ENCODE measurements at regions not wholly inside any gene's neighbourhood (a gene's known extent, or its start where the extent isn't known, plus 50 kb on each side); places are given as distances from the start of the nearest gene placed in this dataset.

DNA sequence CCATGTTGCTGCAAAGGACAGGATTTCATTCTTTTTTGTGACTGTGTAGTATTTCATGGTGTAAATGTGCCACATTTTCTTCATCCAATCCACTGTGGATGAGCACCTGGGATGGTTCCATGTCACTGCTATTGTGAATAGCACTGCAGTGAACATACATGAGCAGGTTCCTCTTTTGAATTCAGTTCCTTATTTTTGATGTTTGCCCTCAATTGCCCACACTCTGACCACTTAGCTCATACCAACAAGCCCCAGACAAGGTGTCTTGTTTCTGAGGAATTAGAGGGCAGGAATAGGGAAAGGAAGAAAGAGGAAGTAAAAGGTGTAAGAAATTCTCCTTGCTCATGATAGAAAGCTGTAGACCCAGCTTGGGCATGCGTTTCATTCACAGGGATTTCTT, 244.2 kb upstream of the ZNF507 start:
- no peak for DNase-seq (ENCODE audit: low spot score)
- H3K36me3 Mint-ChIP-seq (ENCODE audit: low read depth), result no peaks in the 10 kb centered on the region
- TF ChIP-seq, protein P1, sequence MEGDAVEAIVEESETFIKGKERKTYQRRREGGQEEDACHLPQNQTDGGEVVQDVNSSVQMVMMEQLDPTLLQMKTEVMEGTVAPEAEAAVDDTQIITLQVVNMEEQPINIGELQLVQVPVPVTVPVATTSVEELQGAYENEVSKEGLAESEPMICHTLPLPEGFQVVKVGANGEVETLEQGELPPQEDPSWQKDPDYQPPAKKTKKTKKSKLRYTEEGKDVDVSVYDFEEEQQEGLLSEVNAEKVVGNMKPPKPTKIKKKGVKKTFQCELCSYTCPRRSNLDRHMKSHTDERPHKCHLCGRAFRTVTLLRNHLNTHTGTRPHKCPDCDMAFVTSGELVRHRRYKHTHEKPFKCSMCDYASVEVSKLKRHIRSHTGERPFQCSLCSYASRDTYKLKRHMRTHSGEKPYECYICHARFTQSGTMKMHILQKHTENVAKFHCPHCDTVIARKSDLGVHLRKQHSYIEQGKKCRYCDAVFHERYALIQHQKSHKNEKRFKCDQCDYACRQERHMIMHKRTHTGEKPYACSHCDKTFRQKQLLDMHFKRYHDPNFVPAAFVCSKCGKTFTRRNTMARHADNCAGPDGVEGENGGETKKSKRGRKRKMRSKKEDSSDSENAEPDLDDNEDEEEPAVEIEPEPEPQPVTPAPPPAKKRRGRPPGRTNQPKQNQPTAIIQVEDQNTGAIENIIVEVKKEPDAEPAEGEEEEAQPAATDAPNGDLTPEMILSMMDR (IDR thresholded peaks at IDR 0.05), result no peak
- no peaks in the 10 kb centered on the region for H3K27me3 Mint-ChIP-seq (ENCODE audit: low read depth)
- no peak overlapping the region for H3K27ac Mint-ChIP-seq (ENCODE audit: unreplicated experiment)
- H3K9me3 Mint-ChIP-seq (ENCODE audit: low read depth), result peaks cover 17% of the 10 kb centered on the region
- H3K4me1 Mint-ChIP-seq (ENCODE audit: low read depth), result no peaks in the 10 kb centered on the region
- no peak overlapping the region for H3K4me3 Mint-ChIP-seq (ENCODE audit: unreplicated experiment)

DNA sequence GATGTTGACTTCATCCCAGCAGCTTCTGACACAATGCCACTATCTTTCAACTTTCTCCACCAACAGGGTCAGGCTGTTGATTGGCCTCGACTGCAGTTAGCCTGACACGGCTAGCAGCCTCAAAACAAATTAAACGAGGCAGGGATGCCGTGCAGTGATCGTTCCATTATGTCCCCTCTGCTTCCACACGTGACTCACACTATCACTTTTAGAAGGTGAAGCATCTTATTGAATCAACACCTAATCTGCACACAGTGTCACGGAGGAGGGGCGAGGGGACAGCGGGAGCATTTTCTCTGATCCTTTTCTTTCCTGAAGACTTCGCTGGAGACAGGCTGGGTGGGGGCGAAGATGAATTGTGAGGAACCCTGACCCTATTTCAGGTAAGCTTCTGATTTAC, 241.9 kb upstream of the ZNF507 start:
- Mint-ChIP-seq H3K9me3 (ENCODE audit: low read depth) (peaks cover 16% of the 10 kb centered on the region), H3K27ac (ENCODE audit: unreplicated experiment) (no peak overlapping the region), H3K4me1 (ENCODE audit: low read depth) (no peaks in the 10 kb centered on the region), H3K27me3 (ENCODE audit: low read depth) (no peaks in the 10 kb centered on the region), H3K36me3 (ENCODE audit: low read depth) (no peaks in the 10 kb centered on the region), H3K4me3 (ENCODE audit: unreplicated experiment) (no peak overlapping the region)
- TF ChIP-seq, protein P1 (IDR thresholded peaks at IDR 0.05), result no peak
- DNase-seq (ENCODE audit: low spot score), result no peak

DNA sequence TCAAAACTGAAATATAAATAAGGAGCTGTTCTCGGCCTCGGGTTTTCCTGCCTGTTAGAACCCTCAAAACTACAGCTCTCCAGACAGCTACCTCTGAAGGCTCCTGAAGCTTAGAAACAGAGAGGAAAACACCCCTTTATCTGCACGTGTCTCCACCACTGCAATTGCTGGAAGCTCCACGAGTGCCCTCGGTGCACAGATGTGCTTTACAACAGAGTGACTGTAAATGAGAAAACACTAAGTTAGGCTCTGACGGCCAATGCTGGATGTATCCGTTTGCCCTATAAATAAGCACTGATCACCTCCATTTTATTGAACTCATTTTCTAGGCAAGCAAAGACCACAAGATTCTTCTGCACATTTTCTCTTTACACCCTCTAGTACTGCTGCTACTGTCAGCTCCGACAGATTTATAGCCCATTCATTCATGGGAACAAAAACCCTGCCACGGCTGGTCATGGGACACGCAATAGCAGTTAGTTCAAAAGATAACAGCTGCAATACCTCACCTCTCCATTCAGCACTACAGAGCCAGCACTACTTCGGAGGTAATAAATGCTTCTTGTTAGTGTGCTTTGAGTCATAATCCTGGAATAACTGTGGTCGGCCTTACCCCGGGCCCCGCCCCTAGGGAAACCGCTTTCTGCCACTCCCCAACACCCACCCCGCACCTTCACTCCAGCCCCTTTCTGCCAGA, 241.1 kb upstream of the ZNF507 start:
- Mint-ChIP-seq H3K9me3 (ENCODE audit: low read depth) (peaks cover 16% of the 10 kb centered on the region), H3K27ac (ENCODE audit: unreplicated experiment) (no peak overlapping the region), H3K4me1 (ENCODE audit: low read depth) (no peaks in the 10 kb centered on the region), H3K27me3 (ENCODE audit: low read depth) (no peaks in the 10 kb centered on the region), H3K4me3 (ENCODE audit: unreplicated experiment) (no peak overlapping the region), H3K36me3 (ENCODE audit: low read depth) (no peaks in the 10 kb centered on the region)
- TF ChIP-seq, protein P1 (IDR thresholded peaks at IDR 0.05), result no peak
- DNase-seq (ENCODE audit: low spot score), result no peak

DNA sequence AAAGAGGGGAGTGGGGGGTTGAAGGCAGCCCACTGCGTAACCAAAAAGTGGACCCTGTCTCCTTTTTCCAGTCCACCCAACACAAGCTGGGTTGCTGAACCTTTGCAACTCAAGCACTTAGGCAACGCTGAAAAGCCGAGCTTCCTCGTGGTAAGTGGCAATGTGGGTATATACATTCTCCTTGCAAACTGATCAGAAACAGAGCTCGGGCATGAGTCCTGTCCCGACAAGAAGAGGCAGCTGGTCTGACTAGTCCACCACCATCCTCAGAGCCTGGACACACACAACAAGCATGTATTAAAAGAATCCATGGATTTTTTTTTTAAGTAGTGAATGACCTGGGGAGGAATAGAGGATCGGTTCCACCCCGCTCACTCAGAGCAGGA, 240.6 kb upstream of the ZNF507 start:
- TF ChIP-seq, protein P1 (IDR thresholded peaks at IDR 0.05), result no peak
- Mint-ChIP-seq H3K4me3 (ENCODE audit: unreplicated experiment) (no peak overlapping the region), H3K27ac (ENCODE audit: unreplicated experiment) (no peak overlapping the region), H3K36me3 (ENCODE audit: low read depth) (no peaks in the 10 kb centered on the region), H3K27me3 (ENCODE audit: low read depth) (no peaks in the 10 kb centered on the region), H3K4me1 (ENCODE audit: low read depth) (no peaks in the 10 kb centered on the region), H3K9me3 (ENCODE audit: low read depth) (peaks cover 14% of the 10 kb centered on the region)
- DNase-seq (ENCODE audit: low spot score), result no peak

DNA sequence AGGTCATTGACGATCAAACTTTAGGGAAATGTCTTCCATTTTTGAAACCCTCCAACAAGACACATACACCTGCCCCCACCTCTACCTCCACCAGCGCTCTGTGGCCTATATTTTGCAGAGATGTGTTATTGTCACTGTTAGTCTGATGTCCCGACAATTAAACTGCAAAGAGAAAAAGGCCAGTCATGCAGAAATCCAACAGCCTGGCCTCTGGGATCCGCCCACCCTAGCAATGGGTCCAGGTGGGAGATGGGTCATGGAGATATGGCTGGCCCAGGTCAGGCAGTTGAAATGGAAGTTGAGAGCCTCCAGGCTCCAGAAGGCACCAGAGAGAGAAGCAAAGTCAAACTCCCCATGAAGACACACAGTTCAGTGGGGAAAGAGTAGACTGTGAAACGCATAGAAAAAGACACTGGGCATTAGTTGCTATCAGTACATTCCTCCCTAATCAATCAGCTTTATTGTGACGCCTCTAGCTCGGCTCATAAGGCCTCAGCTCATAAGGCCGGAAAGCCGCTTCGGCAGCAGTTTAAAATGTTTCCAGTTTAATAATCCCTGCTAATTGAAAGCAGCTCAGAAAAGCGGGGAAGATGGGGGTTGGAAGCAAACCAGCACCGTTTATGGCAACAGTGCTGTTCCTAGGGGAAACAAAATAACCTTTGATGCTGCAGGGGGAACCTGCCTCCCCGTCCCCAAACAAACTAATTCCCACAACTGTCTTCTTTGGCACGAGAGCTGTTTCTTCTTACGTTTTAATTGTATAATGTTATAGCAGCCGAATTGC, 239.7 kb upstream of the ZNF507 start:
- Mint-ChIP-seq H3K36me3 (ENCODE audit: low read depth) (no peaks in the 10 kb centered on the region), H3K4me3 (ENCODE audit: unreplicated experiment) (no peak overlapping the region), H3K27ac (ENCODE audit: unreplicated experiment) (no peak overlapping the region), H3K9me3 (ENCODE audit: low read depth) (peaks cover 10% of the 10 kb centered on the region), H3K4me1 (ENCODE audit: low read depth) (no peaks in the 10 kb centered on the region), H3K27me3 (ENCODE audit: low read depth) (no peaks in the 10 kb centered on the region)
- TF ChIP-seq, protein P1 (IDR thresholded peaks at IDR 0.05), result no peak
- no peak for DNase-seq (ENCODE audit: low spot score)

Measured in chondrocyte (in vitro differentiated cells).